ENCODE measurements at regions not wholly inside any gene's neighbourhood (a gene's known extent, or its start where the extent isn't known, plus 50 kb on each side); places are given as distances from the start of the nearest gene placed in this dataset.
A peak's percentile ranks its signal among the peaks of the same experiment; 100 is the strongest.
"Not testable (repeated sequence)": the region's sequence is repeated elsewhere in the genome, so short reads cannot be mapped to it uniquely, and the experiment has no call there.

DNA sequence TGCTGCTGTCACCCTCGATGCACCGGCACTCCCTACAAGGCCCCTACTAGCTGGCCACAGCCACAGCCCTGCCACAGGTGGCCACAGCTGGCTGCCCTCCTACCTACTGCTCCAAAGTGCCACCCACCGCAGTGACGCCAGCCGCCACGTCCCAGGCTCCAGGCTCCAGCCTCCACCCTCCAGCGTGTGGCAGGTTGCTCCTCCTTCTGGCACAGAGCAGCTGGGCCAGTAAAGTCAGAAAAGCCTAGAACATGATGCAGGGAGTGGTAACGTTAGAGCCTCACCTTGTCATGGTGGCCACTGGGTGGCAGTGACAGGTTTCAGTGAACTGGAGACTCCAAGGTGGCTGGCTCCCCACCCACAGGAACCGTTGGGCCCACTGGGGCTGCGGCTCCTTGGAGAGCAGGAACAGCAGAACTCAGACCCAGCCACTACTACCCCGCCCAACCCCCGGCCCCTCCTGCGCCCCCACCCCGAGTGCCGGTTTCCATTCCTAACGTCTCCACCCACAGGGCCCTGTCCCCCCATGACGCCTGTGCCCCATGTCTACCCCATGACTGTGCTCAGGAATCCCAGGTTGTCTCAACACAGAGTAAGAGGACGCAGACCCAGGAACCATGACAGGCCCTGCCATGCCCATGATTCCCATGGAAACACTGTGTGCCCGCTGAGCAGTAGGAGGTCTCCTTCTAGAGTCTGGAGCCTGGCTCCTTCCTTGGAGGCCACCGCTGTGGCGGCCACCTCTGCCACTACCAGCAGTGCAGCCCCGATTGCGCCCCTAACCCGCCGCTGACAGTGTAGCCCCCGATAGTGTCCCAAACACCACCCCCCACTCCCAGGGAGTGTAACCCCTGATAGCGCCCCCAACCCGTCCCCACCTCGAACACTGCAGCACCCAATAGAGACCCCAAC is 52.3 kb upstream of the ZNF33B start:
- DNase-seq, result no peak

DNA sequence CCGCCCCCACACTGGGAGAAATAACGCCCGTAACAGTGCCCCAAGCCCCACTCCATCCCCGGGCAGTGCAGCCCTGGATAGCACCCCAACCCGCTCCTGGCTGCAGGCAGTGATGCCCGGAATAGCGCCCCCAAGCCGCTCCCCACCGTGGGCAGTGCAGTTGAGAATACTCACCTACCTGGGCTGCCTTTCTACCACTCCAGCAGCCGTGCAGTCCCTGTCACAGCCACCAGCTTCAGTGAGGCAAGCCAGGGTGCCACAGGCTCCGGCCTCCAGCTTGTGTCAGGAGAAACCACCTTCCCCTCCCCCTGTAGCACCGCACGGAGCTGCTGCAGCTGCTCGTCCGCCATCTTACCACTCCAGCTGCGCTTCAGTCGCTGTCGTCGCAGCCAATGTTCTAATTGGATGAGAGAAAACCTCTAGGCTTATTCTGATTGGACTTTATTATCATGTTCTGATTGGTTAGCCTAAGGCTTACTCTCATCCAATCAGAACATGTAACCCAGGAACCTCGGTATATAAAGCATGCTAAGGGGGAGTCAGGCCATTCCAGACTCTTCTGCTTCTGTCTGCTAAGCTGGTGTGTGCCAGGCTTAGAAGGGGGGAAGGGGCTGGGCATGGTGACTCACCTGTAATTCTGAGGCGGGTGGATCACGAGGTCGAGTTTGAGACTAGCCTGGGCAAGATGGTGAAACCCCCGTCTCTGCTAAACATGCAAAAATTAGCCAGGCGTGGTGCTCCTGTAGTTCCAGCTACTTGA is 53.2 kb upstream of the ZNF33B start:
- peak; percentile 57 for DNase-seq

DNA sequence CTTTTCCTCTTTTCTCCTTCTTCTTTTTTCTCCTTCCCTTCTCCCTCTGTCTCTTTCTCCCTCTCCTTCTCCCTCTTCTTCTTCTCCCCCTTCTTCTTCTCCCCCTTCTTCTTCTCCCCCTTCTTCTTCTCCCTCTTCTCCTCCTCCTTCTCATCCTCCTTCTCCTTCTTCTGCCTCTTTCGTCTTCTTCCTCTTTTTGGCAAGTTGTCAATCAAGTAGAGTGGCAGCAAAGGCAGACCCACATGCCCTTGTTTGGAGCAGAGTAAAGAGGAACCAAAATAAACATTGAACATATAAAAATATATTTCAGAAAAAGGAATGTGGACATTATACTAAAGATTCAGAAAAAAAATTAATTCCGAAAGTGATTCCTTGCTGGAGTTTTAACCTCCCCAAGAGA is 59.6 kb upstream of the ZNF33B start:
- DNase-seq, result no peak

DNA sequence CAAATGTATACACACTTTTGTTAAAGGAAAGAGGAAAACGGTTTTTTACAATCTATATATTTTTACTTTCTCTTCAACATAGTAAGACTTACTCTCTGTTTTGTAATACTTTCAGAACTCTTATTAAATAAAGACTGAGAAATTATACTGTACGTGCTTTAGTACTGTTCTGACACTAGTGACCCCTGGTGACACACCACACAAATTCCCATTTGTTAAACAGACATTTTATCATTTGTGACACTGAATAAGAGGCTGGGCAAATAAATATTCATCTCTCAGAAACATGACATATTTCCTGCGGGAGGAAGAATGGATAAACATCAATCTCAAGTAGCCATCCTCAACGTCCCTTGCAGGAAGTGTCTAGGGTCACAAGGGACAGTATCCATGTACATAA is 68.9 kb upstream of the ZNF33B start:
- no peak for DNase-seq

DNA sequence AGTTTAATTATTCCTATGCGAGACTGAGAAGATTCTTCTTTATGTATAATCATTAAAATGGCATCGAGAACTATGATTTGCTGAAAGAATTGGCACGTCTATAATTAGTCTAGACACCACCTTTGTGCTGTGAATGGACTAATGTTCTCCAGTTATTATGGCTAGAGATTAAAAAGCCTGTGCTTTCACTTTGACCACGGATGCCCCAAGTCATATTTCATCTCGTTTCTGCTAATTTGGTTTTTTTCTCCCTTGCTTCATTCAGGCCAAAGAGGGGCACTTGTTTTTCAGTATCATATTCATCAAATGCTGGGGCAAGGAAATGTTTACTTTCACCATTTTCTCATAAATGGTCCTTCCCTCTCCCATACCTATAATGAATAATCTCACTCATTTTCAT is 63.3 kb upstream of the BMS1 start:
- DNase-seq, result not testable (repeated sequence)

DNA sequence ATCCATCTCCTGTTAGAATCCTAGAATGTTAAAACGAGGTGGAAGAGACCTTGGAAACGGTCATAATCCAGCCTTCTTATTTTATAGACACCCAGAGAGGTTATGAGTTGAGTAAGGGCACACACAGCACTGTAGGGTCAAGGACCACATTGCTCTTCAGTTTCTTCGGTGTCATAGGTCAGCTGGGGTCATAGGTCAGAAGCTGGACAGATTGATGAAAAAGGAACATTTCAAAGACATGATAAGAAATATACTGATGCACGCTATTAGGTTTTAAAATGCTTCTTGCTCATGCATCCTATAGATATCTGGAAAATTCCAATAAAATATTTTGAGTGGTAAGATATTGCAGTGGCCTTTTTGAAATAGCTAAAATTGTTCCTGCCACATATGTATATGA is 60.0 kb upstream of the BMS1 start:
- DNase-seq, result no peak

DNA sequence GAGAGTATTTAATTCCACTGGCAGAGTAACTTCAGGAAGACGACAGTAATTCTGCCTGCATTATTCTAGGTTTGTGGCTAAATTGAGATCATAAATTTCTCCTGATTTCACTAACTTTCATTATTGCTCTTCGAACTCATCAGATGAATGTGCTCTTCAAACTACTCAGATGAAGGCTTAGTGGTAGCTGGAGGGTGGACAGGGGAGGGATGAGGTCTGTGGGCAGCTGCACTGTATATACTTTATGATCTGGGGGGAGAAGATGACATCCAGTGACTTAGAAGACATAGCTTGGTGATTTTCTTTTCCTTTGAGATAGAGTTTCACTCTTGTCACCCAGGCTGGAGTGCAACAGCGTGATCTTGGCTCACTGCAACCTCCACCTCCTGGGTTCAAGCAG is 59.0 kb upstream of the BMS1 start:
- DNase-seq, result not testable (repeated sequence)

DNA sequence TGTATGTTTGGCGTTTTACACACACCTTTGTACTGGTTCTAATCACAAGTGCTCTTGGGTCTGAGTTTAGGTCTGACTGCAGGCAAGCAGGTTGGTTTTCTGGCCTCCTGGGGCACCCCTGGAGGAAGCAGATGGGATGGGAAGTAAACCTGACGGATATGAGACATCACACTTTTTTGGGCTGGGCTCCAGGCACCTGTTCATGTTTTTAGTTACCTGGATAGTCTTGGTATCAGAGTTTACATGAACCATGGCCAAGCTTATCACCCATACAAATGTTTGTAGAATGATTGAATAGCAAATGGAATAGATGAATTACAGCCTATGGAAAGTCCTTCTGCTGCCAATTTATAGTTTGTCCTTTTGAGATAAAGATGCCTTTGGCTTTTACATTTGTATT is 57.9 kb upstream of the BMS1 start:
- DNase-seq, result not testable (repeated sequence)

DNA sequence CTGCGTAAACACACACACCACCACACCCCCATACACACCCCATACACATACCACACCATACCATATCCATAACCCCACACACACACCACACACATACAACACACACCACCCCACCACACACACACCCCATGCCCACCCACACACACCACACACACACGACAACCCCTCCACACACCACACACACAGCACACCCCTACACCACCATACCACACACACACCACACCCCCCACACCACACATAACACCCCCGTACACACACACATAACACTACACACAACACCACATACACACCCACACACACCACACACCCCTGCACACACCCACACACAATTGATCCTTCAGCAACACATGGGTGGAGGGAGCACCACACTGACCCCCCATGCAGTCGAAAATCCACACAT is 50.3 kb upstream of the BMS1 start:
- no peak for DNase-seq
